ENCODE measurements at regions not wholly inside any gene's neighbourhood (a gene's known extent, or its start where the extent isn't known, plus 50 kb on each side); places are given as distances from the start of the nearest gene placed in this dataset.

DNA sequence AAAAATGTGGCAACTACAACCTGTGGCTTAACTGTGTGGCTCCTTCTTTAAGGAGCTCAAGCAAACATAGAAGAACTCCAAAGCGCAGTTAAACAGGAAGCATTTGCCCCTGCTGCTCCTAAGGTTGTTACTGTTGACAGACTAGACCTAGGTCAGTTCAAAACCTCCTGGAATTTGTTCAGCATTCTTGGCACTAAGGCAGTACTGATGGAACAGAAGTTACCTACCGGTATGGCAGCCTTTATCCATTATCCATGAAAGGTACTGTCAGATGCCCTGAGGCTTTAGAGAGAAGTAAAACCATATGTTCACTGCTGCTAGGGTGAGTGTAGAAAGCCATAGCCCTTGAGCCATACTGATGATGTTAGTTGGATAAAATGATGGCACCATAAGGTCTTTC, 916.5 kb upstream of the FAT3 start:
- peaks cover 20% of the 10 kb centered on the region for H3K4me1 Mint-ChIP-seq
- no peak for TF ChIP-seq CTCF (IDR thresholded peaks at IDR 0.05; ENCODE audit: unreplicated experiment)
- no peak overlapping the region for H3K4me3 Mint-ChIP-seq
- H3K36me3 Mint-ChIP-seq: peaks cover 2% of the 10 kb centered on the region
- H3K9me3 Mint-ChIP-seq: peaks cover 6% of the 10 kb centered on the region
- DNase-seq (ENCODE audit: low spot score in 2 of 2, unreplicated experiment in 2 of 2): no peak
- H3K27me3 Mint-ChIP-seq (ENCODE audit: low read depth): no peaks in the 10 kb centered on the region
- H3K27ac Mint-ChIP-seq: peak overlapping the region; percentile 52

DNA sequence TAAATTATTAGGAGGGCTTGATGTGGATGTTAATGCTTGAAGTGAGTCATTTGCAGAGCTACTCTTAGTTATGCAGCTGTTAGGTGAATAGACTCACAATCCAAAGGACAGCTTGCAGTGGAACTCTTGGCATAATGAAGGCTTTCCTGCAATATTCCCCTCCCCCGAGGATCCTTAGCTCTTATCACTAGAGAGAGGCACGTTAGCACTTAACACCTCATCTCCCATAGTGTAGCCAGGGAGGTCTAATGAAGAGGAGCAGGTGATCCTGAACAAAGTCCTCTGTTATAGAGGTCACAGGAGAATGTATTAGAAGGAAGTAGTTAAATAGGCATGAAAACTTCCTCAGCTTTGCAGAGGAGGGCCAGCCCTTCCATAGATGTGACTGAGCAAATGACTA, 919.2 kb upstream of the FAT3 start:
- no peak for DNase-seq (ENCODE audit: low spot score in 2 of 2, unreplicated experiment in 2 of 2)
- no peak overlapping the region for H3K27ac Mint-ChIP-seq
- peaks cover 2% of the 10 kb centered on the region for H3K36me3 Mint-ChIP-seq
- peaks cover 6% of the 10 kb centered on the region for H3K9me3 Mint-ChIP-seq
- no peak overlapping the region for H3K4me3 Mint-ChIP-seq
- no peaks in the 10 kb centered on the region for H3K27me3 Mint-ChIP-seq (ENCODE audit: low read depth)
- H3K4me1 Mint-ChIP-seq: peaks cover 20% of the 10 kb centered on the region
- no peak for TF ChIP-seq CTCF (IDR thresholded peaks at IDR 0.05; ENCODE audit: unreplicated experiment)

- no peak for DNase-seq (ENCODE audit: low spot score in 2 of 2, unreplicated experiment in 2 of 2)
- Mint-ChIP-seq H3K9me3 (no peaks in the 10 kb centered on the region), H3K4me1 (peaks cover 20% of the 10 kb centered on the region), H3K27ac (no peak overlapping the region), H3K36me3 (no peaks in the 10 kb centered on the region), H3K27me3 (ENCODE audit: low read depth) (no peaks in the 10 kb centered on the region), H3K4me3 (no peak overlapping the region)
- no peak for TF ChIP-seq CTCF (IDR thresholded peaks at IDR 0.05; ENCODE audit: unreplicated experiment)
Observed at GRCh38 chr11:91303749-91304148, 920.9 kb upstream of the FAT3 start.

GRCh38 chr11:91299980-91300379, 924.6 kb upstream of the FAT3 start:
- no peak for TF ChIP-seq CTCF (IDR thresholded peaks at IDR 0.05; ENCODE audit: unreplicated experiment)
- no peak for DNase-seq (ENCODE audit: low spot score in 2 of 2, unreplicated experiment in 2 of 2)

DNA sequence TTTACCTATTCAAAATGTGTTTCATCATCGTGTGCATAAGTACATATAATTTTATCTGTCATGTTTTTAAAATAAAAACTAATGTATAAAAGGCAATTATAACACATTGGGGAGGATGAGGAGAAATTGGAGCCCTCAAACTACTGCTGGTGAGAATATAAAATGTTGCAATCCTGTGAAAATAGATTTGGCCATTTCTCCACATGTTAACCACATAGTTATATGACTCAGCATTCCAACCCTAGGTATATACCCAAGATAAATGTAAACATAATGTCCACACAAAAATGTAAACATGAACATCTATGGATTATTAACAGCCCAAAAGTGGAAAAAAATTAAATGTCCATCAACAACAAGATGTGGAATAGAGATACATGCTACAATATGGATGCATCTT, 928.0 kb upstream of the FAT3 start:
- Mint-ChIP-seq H3K4me1 (no peaks in the 10 kb centered on the region), H3K27me3 (ENCODE audit: low read depth) (no peaks in the 10 kb centered on the region), H3K36me3 (no peaks in the 10 kb centered on the region), H3K4me3 (no peak overlapping the region), H3K9me3 (peaks cover 4% of the 10 kb centered on the region), H3K27ac (no peak overlapping the region)
- no peak for TF ChIP-seq CTCF (IDR thresholded peaks at IDR 0.05; ENCODE audit: unreplicated experiment)
- no peak for DNase-seq (ENCODE audit: low spot score in 2 of 2, unreplicated experiment in 2 of 2)

More at GRCh38 chr11:91299980-91300379, 924.6 kb upstream of the FAT3 start:
- no peaks in the 10 kb centered on the region for H3K4me1 Mint-ChIP-seq
- no peaks in the 10 kb centered on the region for H3K27me3 Mint-ChIP-seq (ENCODE audit: low read depth)
- no peaks in the 10 kb centered on the region for H3K36me3 Mint-ChIP-seq
- H3K4me3 Mint-ChIP-seq: no peak overlapping the region
- peaks cover 4% of the 10 kb centered on the region for H3K9me3 Mint-ChIP-seq
- H3K27ac Mint-ChIP-seq: no peak overlapping the region

- Mint-ChIP-seq H3K36me3 (no peaks in the 10 kb centered on the region), H3K27me3 (ENCODE audit: low read depth) (no peaks in the 10 kb centered on the region)
Observed at GRCh38 chr11:91295591-91295990, 929.0 kb upstream of the FAT3 start.

More at GRCh38 chr11:91295591-91295990, 929.0 kb upstream of the FAT3 start:
- no peak overlapping the region for H3K4me3 Mint-ChIP-seq
- DNase-seq (ENCODE audit: low spot score in 2 of 2, unreplicated experiment in 2 of 2): no peak
- H3K27ac Mint-ChIP-seq: no peak overlapping the region
- H3K4me1 Mint-ChIP-seq: no peaks in the 10 kb centered on the region
- peaks cover 4% of the 10 kb centered on the region for H3K9me3 Mint-ChIP-seq
- TF ChIP-seq CTCF (IDR thresholded peaks at IDR 0.05; ENCODE audit: unreplicated experiment): no peak

Data from mesothelial cell of epicardium (in vitro differentiated cells).